Activated effector memory CD4-positive, alpha-beta T cell treated with anti-CD3 and anti-CD28 coated beads, Interleukin-2, amount 50 U/mL, for 16 hours (primary cell): ENCODE measurements at regions not wholly inside any gene's neighbourhood (a gene's known extent, or its start where the extent isn't known, plus 50 kb on each side); places are given as distances from the start of the nearest gene placed in this dataset.

Experiments used
- DNase-seq: peaks from one replicate; pipeline ENCODE4 v3.0.0-alpha.2; 2020

- no peak for DNase-seq
These were observed 130.2 kb upstream of the DLX2 start for GRCh38 chr2:172232708-172233396.

GRCh38 chr2:172233987-172234715 is 131.5 kb upstream of the DLX2 start:
- DNase-seq = no peak

GRCh38 chr2:172234716-172235691 is 132.3 kb upstream of the DLX2 start:
- DNase-seq = peak; percentile 69

- DNase-seq = no peak
These were observed 137.4 kb upstream of the DLX2 start for GRCh38 chr2:172239944-172240590.

- no peak for DNase-seq
These were observed 138.5 kb upstream of the DLX2 start for GRCh38 chr2:172241222-172241621.

GRCh38 chr2:172242471-172242870 is 139.8 kb upstream of the DLX2 start:
- DNase-seq = no peak

- DNase-seq = no peak
These were observed 140.3 kb upstream of the DLX2 start for GRCh38 chr2:172242961-172243360.

- no peak for DNase-seq
These were observed 141.9 kb upstream of the DLX2 start for GRCh38 chr2:172244419-172245130.

- DNase-seq = no peak
These were observed 143.9 kb upstream of the DLX2 start for GRCh38 chr2:172246649-172247048.

GRCh38 chr2:172247203-172247602 is 144.5 kb upstream of the DLX2 start:
- DNase-seq = no peak

GRCh38 chr2:172248381-172248780 is 145.7 kb upstream of the DLX2 start:
- no peak for DNase-seq

GRCh38 chr2:172248785-172249187 is 146.1 kb upstream of the DLX2 start:
- DNase-seq = no peak

GRCh38 chr2:172249334-172249733 is 146.6 kb upstream of the DLX2 start:
- DNase-seq = no peak

GRCh38 chr2:172249986-172250385 is 147.3 kb upstream of the DLX2 start:
- DNase-seq = no peak

- no peak for DNase-seq
These were observed 148.5 kb upstream of the DLX2 start for GRCh38 chr2:172251231-172251630.

GRCh38 chr2:172252154-172252553 is 149.5 kb upstream of the DLX2 start:
- no peak for DNase-seq

- peak; percentile 71 for DNase-seq
These were observed 150.7 kb upstream of the DLX2 start for GRCh38 chr2:172253190-172254052.

GRCh38 chr2:172256886-172257285 is 154.2 kb upstream of the DLX2 start:
- DNase-seq = no peak

- no peak for DNase-seq
These were observed 157.1 kb upstream of the DLX2 start for GRCh38 chr2:172259827-172260226.

GRCh38 chr2:172260336-172260735 is 157.6 kb upstream of the DLX2 start:
- no peak for DNase-seq

GRCh38 chr2:172261292-172261691 is 158.6 kb upstream of the DLX2 start:
- DNase-seq = no peak
